GM19397 (cell line): ENCODE measurements at regions not wholly inside any gene's neighbourhood (a gene's known extent, or its start where the extent isn't known, plus 50 kb on each side); places are given as distances from the start of the nearest gene placed in this dataset.

Source experiments
- ATAC-seq: cut with Tn5 transposase; IDR thresholded peaks from one replicate; pipeline ENCODE4 v1.9.1; 2021; ENCODE audit warnings: mild to moderate bottlenecking, moderate library complexity; ENCODE audit not compliant: unreplicated experiment

GRCh38 chr15:94745371-94745770 is 514.0 kb downstream of the MCTP2 start:
- ATAC-seq, result no peak

- no peak for ATAC-seq
Observed at GRCh38 chr15:94747510-94747909, 516.1 kb downstream of the MCTP2 start.

- ATAC-seq, result no peak
Observed at GRCh38 chr15:94749811-94750617, 518.7 kb downstream of the MCTP2 start.

- ATAC-seq, result no peak
Observed at GRCh38 chr15:94760348-94760747, 529.0 kb downstream of the MCTP2 start.

GRCh38 chr15:94761574-94761973 is 530.2 kb downstream of the MCTP2 start:
- ATAC-seq, result no peak

- ATAC-seq, result no peak
Observed at GRCh38 chr15:94769089-94769488, 537.7 kb downstream of the MCTP2 start.

GRCh38 chr15:94770199-94770598 is 538.8 kb downstream of the MCTP2 start:
- no peak for ATAC-seq

DNA sequence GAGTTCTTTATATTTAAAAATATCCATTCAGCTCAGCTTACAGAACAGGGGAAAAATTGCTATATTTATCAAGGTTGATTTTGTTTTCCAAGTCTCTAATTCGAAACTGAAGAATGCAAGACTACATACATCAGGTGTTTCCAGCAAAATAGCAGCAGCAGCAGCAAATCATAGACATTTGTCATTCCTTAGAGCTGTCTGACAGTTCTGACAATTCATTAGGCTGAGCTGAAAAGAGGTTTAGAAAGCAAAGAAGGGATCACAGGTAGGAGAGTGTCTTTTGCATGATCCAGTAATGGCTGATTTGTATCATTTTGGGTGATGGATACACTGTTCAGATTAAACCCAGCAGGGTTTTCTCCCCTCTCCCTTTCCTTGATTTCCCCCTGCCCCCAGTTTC is 545.7 kb downstream of the MCTP2 start:
- ATAC-seq, result no peak

- no peak for ATAC-seq
Observed at GRCh38 chr15:94778840-94779239, 547.5 kb downstream of the MCTP2 start.

DNA sequence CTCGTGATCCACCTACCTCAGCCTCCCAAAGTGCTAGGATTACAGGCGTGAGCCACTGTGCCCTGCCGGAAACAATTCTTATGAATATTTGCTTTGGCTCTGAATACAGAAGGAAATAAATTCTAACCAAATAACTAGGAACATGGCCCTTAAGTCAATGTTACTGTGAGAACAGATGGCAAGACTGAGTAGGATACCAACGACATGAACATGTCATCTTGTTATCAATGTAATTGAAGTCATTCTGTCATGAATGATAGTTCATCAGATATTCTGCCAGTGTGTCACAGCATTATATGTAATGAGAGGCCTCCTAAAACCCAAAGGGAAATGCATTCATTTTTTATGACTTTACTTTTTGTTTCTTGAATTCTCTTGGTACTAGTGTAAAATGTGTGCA is 548.8 kb downstream of the MCTP2 start:
- no peak for ATAC-seq

DNA sequence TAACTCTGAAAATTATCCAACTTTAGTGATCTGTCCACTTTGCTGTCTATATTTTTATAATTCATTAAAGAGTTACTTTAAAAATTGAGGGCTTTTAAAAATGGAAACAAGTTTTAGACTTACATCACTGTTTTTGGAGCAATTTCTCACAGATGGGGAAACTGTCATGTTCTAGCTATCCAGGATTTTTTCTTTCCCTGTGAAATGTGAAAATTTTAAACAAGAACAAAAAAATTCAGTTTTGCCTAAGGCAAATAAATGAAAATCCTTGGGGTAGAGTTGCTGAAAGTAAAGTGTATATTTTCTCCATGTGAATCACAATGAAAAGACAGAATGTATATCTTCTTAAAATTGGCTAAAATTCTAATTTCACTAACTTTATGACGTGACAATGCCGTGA is 553.7 kb downstream of the MCTP2 start:
- no peak for ATAC-seq

DNA sequence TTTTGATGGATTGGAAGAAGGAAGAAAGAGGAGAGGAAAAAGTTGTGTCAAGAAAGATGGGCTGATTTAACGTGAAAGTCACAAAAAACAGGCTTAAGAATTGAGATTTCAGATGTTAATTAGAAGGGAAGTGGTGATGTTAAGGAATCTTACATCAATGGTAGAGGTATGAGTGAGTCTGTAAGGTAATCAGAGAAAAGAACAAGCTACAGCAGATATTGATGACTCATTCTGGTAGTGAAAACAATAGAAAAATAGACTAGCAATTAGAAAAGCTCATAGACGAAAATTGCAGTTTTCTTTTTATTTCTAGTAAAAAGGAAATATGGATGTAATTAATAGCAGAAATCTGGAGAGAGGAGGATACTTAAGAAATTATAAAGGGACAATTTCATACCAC is 559.6 kb downstream of the MCTP2 start:
- ATAC-seq, result no peak

- no peak for ATAC-seq
Observed at GRCh38 chr15:94791510-94791909, 560.1 kb downstream of the MCTP2 start.

GRCh38 chr15:94792196-94792595 is 560.8 kb downstream of the MCTP2 start:
- ATAC-seq, result no peak

DNA sequence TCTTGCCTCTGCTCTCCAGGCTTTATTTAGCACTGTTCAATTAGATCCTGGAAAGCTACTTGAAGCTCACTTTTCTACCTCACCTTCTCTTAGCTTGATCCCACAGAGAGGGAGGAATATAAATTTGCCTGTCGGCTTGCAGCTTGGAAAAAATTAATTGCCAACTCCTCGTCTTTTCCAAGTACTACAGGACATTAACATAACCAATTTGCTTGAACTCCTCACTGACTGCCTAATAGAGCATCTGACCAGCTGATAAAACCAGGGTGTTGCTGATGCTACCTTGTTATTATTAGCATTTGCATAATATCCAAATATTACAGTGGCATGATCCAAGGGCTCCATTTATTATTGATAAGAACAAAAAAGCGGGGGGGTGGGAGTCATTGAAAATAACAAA is 561.8 kb downstream of the MCTP2 start:
- no peak for ATAC-seq

DNA sequence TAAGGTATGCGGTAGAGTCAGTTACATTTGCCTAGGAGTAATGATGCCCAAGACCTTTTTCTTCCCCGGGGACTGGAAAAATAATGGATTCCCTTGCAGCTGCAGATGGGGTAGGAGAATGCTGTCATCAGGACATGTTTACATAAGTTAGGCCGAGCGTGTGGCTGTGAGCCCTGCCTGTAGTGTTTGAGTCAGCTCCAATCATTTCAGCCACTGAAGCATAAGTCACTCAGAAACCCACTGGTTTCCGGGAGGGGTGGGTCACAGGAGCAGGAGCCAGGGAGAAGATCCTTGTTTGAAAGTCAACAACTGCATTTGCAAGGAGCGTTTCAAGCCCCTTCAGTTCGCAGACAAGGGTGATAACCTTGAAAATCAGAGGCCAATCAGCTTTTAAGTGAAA is 562.3 kb downstream of the MCTP2 start:
- ATAC-seq, result no peak

DNA sequence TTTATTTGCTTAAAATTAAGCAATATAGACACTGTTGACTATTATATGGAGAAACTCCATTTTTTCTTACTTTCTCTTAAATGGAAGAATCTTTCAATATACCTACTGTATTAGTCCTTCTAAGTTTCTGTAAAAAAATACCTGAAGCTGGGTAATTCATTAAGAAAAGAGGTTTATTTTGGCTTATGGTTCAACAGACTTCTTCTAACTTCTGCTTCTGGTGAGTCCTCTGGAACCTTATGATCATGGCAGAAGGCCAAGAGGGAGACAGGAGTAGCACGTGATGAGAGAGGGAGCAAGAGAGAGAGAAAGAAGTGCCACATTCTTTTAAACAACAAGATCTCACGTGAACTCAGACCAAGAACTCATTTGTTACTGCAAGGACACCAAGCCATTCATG is 573.3 kb downstream of the MCTP2 start:
- no peak for ATAC-seq

- ATAC-seq, result no peak
Observed at GRCh38 chr15:94815110-94815731, 583.9 kb downstream of the MCTP2 start.

- no peak for ATAC-seq
Observed at GRCh38 chr15:94815914-94816313, 584.6 kb downstream of the MCTP2 start.

GRCh38 chr15:94829887-94830884 is 598.8 kb downstream of the MCTP2 start:
- no peak for ATAC-seq

DNA sequence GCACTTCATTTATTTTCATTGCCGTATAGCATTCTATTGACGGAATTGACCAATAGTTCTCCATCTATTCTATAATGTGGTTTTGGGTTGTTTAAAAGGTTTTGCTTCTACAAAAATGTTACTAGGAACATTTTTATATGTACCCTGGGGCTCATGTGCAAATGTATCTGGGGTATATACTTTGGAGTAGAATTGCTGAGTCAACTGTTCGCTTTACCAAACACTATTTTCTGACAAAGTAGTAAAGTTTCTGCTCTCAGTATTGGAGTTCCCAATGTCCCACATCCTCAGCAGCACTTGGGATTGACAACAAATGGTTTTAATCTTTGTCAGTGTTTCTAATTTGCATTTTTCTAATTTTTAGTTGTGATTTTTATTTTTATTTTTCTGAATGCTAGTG is 602.6 kb downstream of the MCTP2 start:
- no peak for ATAC-seq
